SK-N-SH (cell line): ENCODE measurements at regions not wholly inside any gene's neighbourhood (a gene's known extent, or its start where the extent isn't known, plus 50 kb on each side); places are given as distances from the start of the nearest gene placed in this dataset.

Source experiments
- CTCF ChIA-PET: fragments of 300-600, 350-600 bp; formaldehyde crosslinking; extraction: SDS; loops from one replicate; lab custom pipeline; 2021; lab: Yijun Ruan, JAX
- POLR2A ChIA-PET: fragments of 350-600 bp; sonication (Branson Sonifier 250); formaldehyde crosslinking; extraction: SDS; loops from one replicate; lab custom pipeline; 2020; ENCODE audit warnings: antibody characterized with exemption, inconsistent platforms; lab: Yijun Ruan, JAX
- DNase-seq: peaks from one replicate; pipeline ENCODE4 v3.0.0; 2012
- H2AFZ ChIP-seq: fragments of 200-600 bp; sonication (generic); 2 replicates; pipeline ENCODE4 v1.8.1; 2016; ENCODE audit warnings: antibody characterized with exemption, mild to moderate bottlenecking, low read depth
- H3F3A ChIP-seq: fragments of 200-600 bp; sonication (generic); replicated peaks from 2 replicates; pipeline ENCODE3; 2016; ENCODE audit warnings: antibody characterized with exemption, mild to moderate bottlenecking; ENCODE audit not compliant: insufficient read depth
- H3K27ac ChIP-seq, 2 experiments: fragments of 200-500 bp in 1 of 2; fragments of 200-600 bp in 1 of 2; sonication (Bioruptor generic) in 1 of 2; sonication (generic), shearing (Covaris generic) in 1 of 2; 2 replicates each; pipeline versions ENCODE4 v1.5.1 to v1.6.1; 2014 to 2016; ENCODE audit warnings: low read depth in 2 of 2, inconsistent platforms in 1 of 2, low read length in 1 of 2, mild to moderate bottlenecking in 1 of 2, mixed read lengths in 1 of 2
- H3K27me3 ChIP-seq: fragments of 200-600 bp; sonication (generic), shearing (Covaris generic); 2 replicates; pipeline ENCODE4 v1.6.1; 2016; ENCODE audit warnings: mixed run types; ENCODE audit not compliant: insufficient read depth
- H3K36me3 ChIP-seq, 2 experiments: fragments of 200-500 bp in 1 of 2; fragments of 200-600 bp in 1 of 2; sonication (Bioruptor generic) in 1 of 2; sonication (generic) in 1 of 2; replicated peaks in 1 of 2; 2 replicates each; pipeline versions ENCODE3 to v1.5.1; 2014 to 2016; ENCODE audit warnings: low read length in 1 of 2, mild to moderate bottlenecking in 1 of 2; ENCODE audit not compliant: insufficient read depth in 2 of 2, control insufficient read depth in 1 of 2
- H3K4me1 ChIP-seq, 2 experiments: fragments of 200-500 bp in 1 of 2; fragments of 200-600 bp in 1 of 2; sonication (Bioruptor generic) in 1 of 2; sonication (generic), shearing (Covaris generic) in 1 of 2; 2 replicates each; pipeline versions ENCODE4 v1.5.1 to v1.6.1; 2014 to 2016; ENCODE audit warnings: low read depth in 1 of 2, low read length in 1 of 2, mixed run types in 1 of 2; ENCODE audit not compliant: insufficient read depth in 2 of 2, control insufficient read depth in 1 of 2
- H3K4me2 ChIP-seq: fragments of 200-600 bp; sonication (generic), shearing (Covaris generic); 2 replicates; pipeline ENCODE4 v1.6.1; 2017; ENCODE audit warnings: mixed run types
- H3K4me3 ChIP-seq, 2 experiments: fragments of 200-500 bp in 1 of 2; fragments of 200-600 bp in 1 of 2; sonication (Bioruptor generic) in 1 of 2; sonication (generic), shearing (Covaris generic) in 1 of 2; 2 replicates each; pipeline versions ENCODE4 v1.5.1 to v1.8.1; 2014 to 2016; ENCODE audit warnings: low read depth in 2 of 2, inconsistent platforms in 1 of 2, low read length in 1 of 2, mild to moderate bottlenecking in 1 of 2, mixed read lengths in 1 of 2, moderate library complexity in 1 of 2
- H3K79me2 ChIP-seq: fragments of 200-600 bp; sonication (generic); 2 replicates; pipeline ENCODE4 v1.8.1; 2017; ENCODE audit warnings: mild to moderate bottlenecking; ENCODE audit not compliant: insufficient read depth
- H3K9ac ChIP-seq: fragments of 200-600 bp; sonication (generic); 2 replicates; pipeline ENCODE4 v1.6.1; 2017; ENCODE audit warnings: mixed run types
- H3K9me2 ChIP-seq: fragments of 200-600 bp; sonication (generic); 2 replicates; pipeline ENCODE4 v1.6.1; 2017; ENCODE audit warnings: mixed run types
- H3K9me3 ChIP-seq: fragments of 200-600 bp; sonication (generic); 2 replicates; pipeline ENCODE4 v1.6.1; 2017; ENCODE audit warnings: mixed run types, mild to moderate bottlenecking, moderate library complexity
- H4K20me1 ChIP-seq: fragments of 200-600 bp; sonication (generic); 2 replicates; pipeline ENCODE4 v1.6.1; 2017; ENCODE audit warnings: mild to moderate bottlenecking, mixed run types; ENCODE audit not compliant: insufficient read depth
- CHD2 ChIP-seq: fragments of 150-350 bp; IDR thresholded peaks from 2 replicates; pipeline ENCODE4 v1.6.1; 2018; ENCODE audit warnings: low read length; ENCODE audit not compliant: partially characterized antibody
- CTCF ChIP-seq: fragments of 200-600 bp; sonication (generic); IDR thresholded peaks from 2 replicates; pipeline ENCODE4 v1.6.1; 2017; ENCODE audit warnings: antibody characterized with exemption, mild to moderate bottlenecking, moderate library complexity
- ELF1 ChIP-seq: IDR thresholded peaks from 2 replicates; pipeline ENCODE4 v1.4.0; 2012
- EP300 ChIP-seq, 2 experiments: IDR thresholded peaks; 2 replicates each; pipeline versions ENCODE4 v1.4.0 to v1.6.1; 2012; ENCODE audit warnings: borderline replicate concordance in 1 of 2, low read depth in 1 of 2, low read length in 1 of 2
- FOXJ3 ChIP-seq: sonication (generic); formaldehyde crosslinking; IDR thresholded peaks from 2 replicates; pipeline ENCODE4 v1.5.1; 2020; ENCODE audit warnings: mild to moderate bottlenecking, missing genetic modification reagents
- GATA2 ChIP-seq: sonication (generic); formaldehyde crosslinking; IDR thresholded peaks from 2 replicates; pipeline ENCODE4 v1.5.0; 2020; ENCODE audit warnings: mild to moderate bottlenecking, missing genetic modification reagents
- JUND ChIP-seq: IDR thresholded peaks from 2 replicates; pipeline ENCODE4 v1.4.0; 2012
- MAX ChIP-seq: IDR thresholded peaks from 2 replicates; pipeline ENCODE4 v1.4.0; 2012; ENCODE audit warnings: low read depth
- MEF2A ChIP-seq: IDR thresholded peaks from 2 replicates; pipeline ENCODE4 v1.4.0; 2012; ENCODE audit warnings: low read depth, borderline replicate concordance
- MXI1 ChIP-seq: IDR thresholded peaks from 2 replicates; pipeline ENCODE4 v1.6.1; 2012; ENCODE audit warnings: mild to moderate bottlenecking, low read depth, low read length, improper control_type of control experiment
- NFIC ChIP-seq: IDR thresholded peaks from 2 replicates; pipeline ENCODE4 v1.4.0; 2012; ENCODE audit warnings: borderline replicate concordance
- PBX3 ChIP-seq: IDR thresholded peaks from 2 replicates; pipeline ENCODE4; 2012
- POLR2AphosphoS5 ChIP-seq: IDR thresholded peaks from 2 replicates; pipeline ENCODE4 v1.6.1; 2012; ENCODE audit warnings: low read depth, low read length
- RAD21 ChIP-seq: IDR thresholded peaks from 2 replicates; pipeline ENCODE4 v1.6.1; 2012; ENCODE audit warnings: mild to moderate bottlenecking, low read length
- REST ChIP-seq: IDR thresholded peaks from 2 replicates; pipeline ENCODE4 v1.6.1; 2012; ENCODE audit warnings: mild to moderate bottlenecking, low read depth, low read length, moderate library complexity
- RFX5 ChIP-seq: IDR thresholded peaks from 2 replicates; pipeline ENCODE4 v1.6.1; 2012; ENCODE audit warnings: mild to moderate bottlenecking, improper control_type of control experiment, low read length
- SIN3A ChIP-seq: IDR thresholded peaks from 2 replicates; pipeline ENCODE4 v1.6.1; 2012; ENCODE audit warnings: low read depth, mild to moderate bottlenecking, low read length, moderate library complexity, borderline replicate concordance
- TCF12 ChIP-seq: IDR thresholded peaks from 2 replicates; pipeline ENCODE4 v1.4.0; 2012
- YY1 ChIP-seq: IDR thresholded peaks from 2 replicates; pipeline ENCODE4 v1.4.0; 2012; ENCODE audit warnings: low read depth, mild to moderate bottlenecking
- ZBTB33 ChIP-seq: IDR thresholded peaks from 2 replicates; pipeline ENCODE4 v1.4.0; 2012; ENCODE audit warnings: low read depth, borderline replicate concordance
- WGBS: methylation state at CpG from one replicate; pipeline ENCODE4 v1.1.6; 2017; ENCODE audit warnings: low lambda C conversion rate; 5-methylcytosine and 5-hydroxymethylcytosine counted together

- Histone ChIP-seq H3K9me2 (no peaks in the 10 kb centered on the region), H2AFZ (no peak overlapping the region), H3K27me3 (no peaks in the 10 kb centered on the region; the same call in 1 of the 2 replicates), H3F3A (no peaks in the 10 kb centered on the region), H3K79me2 (no peaks in the 10 kb centered on the region), H3K9me3 (no peaks in the 10 kb centered on the region), H4K20me1 (no peaks in the 10 kb centered on the region), H3K4me3 (no peak overlapping the region)
- 37% methylated on average over 3 of the region's 3 CpGs for WGBS
- CTCF ChIA-PET, result interaction anchor here (1.2 to 1.7 kb wide), 2 partner anchors 142 to 220 kb away, joined by 3 to 4 read pairs; no protein-coding TSS in a partner anchor
- no peak for DNase-seq
- POLR2A ChIA-PET, result no interaction called here
- TF ChIP-seq JUND (no peak), NFIC (no peak), RFX5 (no peak), GATA2 (no peak), REST (no peak), EP300 (IDR thresholded peaks at IDR 0.05; ENCODE audit: borderline replicate concordance in 1 of 2, low read depth in 1 of 2, low read length in 1 of 2) (no peak), PBX3 (no peak), TCF12 (no peak), MEF2A (no peak), YY1 (no peak), MAX (no peak), ELF1 (no peak), SIN3A (no peak), CHD2 (no peak), MXI1 (no peak), CTCF (no peak), POLR2AphosphoS5 (no peak), RAD21 (no peak), FOXJ3 (CRISPR knock-in tag) (no peak), ZBTB33 (no peak)
- TF ChIP-seq, all 33 proteins: peak for 0
- no peak overlapping the region for H3K27ac ChIP-seq
- H3K36me3 ChIP-seq, result no peaks in the 10 kb centered on the region
- H3K4me1 ChIP-seq, result peaks cover 0 to 4% of the 10 kb centered on the region in 2 experiments; a peak in 1 of 4 replicates
- no peak overlapping the region for H3K9ac ChIP-seq
- H3K4me2 ChIP-seq, result no peak overlapping the region
Observed at GRCh38 chr6:109925075-109925474, 53.0 kb upstream of the GPR6 start.
